Activated CD8-positive, alpha-beta T cell treated with anti-CD3 and anti-CD28 coated beads, Interleukin-2, amount 10 ng/mL, durations not matched to agents 7 days and 5 days (primary cell): ENCODE measurements at regions not wholly inside any gene's neighbourhood (a gene's known extent, or its start where the extent isn't known, plus 50 kb on each side); places are given as distances from the start of the nearest gene placed in this dataset.

Experiments
- ATAC-seq: fragments of 150-1000 bp; cut with Tn5 transposase; one replicate; pipeline ENCODE4 v1.10.0; 2021; ENCODE audit warnings: moderate library complexity
- CTCF ChIA-PET: fragments of 350-600 bp; sonication (Branson Sonifier 250); formaldehyde crosslinking; loops from one replicate; lab custom pipeline; 2021; ENCODE audit warnings: antibody characterized with exemption; lab: Charles Lee
- POLR2A ChIA-PET: fragments of 350-600 bp; sonication (Branson Sonifier 250); formaldehyde crosslinking; loops from one replicate; lab custom pipeline; 2021; ENCODE audit warnings: antibody characterized with exemption; lab: Charles Lee
- DNase-seq: peaks from one replicate; pipeline ENCODE4 v3.0.0-alpha.2; 2020
- H3K27ac Mint-ChIP-seq: one replicate; pipeline ENCODE4 v1.8.0; 2021; ENCODE audit warnings: mild to moderate bottlenecking, mixed read lengths
- H3K27me3 Mint-ChIP-seq: one replicate; pipeline ENCODE4 v1.8.0; 2021; ENCODE audit warnings: low read depth, mixed read lengths
- H3K36me3 Mint-ChIP-seq: one replicate; pipeline ENCODE4 v1.8.0; 2021; ENCODE audit warnings: low read depth, mixed read lengths
- H3K4me1 Mint-ChIP-seq: one replicate; pipeline ENCODE4 v1.8.0; 2021; ENCODE audit warnings: low read depth, mixed read lengths
- H3K4me3 Mint-ChIP-seq: one replicate; pipeline ENCODE4 v1.8.0; 2021; ENCODE audit warnings: mild to moderate bottlenecking, mixed read lengths
- H3K9me3 Mint-ChIP-seq: one replicate; pipeline ENCODE4 v1.8.0; 2022; ENCODE audit warnings: mixed read lengths; ENCODE audit not compliant: insufficient read depth

- Mint-ChIP-seq H3K9me3 (no peaks in the 10 kb centered on the region), H3K4me1 (peaks cover 4% of the 10 kb centered on the region), H3K27me3 (no peaks in the 10 kb centered on the region), H3K27ac (peak overlapping the region; percentile 56), H3K4me3 (no peak overlapping the region), H3K36me3 (no peaks in the 10 kb centered on the region)
- ChIA-PET CTCF (no interaction called here), POLR2A (no interaction called here)
- DNase-seq (no peak), ATAC-seq (no peak)
These were observed 434.1 kb upstream of the FAT3 start for GRCh38 chr11:91790346-91791170.

GRCh38 chr11:91788764-91789163, 435.9 kb upstream of the FAT3 start:
- no peaks in the 10 kb centered on the region for H3K36me3 Mint-ChIP-seq
- peaks cover under 1% of the 10 kb centered on the region for H3K9me3 Mint-ChIP-seq
- no peak overlapping the region for H3K4me3 Mint-ChIP-seq
- POLR2A ChIA-PET, result no interaction called here
- no peaks in the 10 kb centered on the region for H3K27me3 Mint-ChIP-seq
- H3K27ac Mint-ChIP-seq, result no peak overlapping the region
- peaks cover 4% of the 10 kb centered on the region for H3K4me1 Mint-ChIP-seq
- DNase-seq, result no peak
- ATAC-seq, result no peak
- CTCF ChIA-PET, result no interaction called here

- POLR2A ChIA-PET, result no interaction called here
- Mint-ChIP-seq H3K36me3 (no peaks in the 10 kb centered on the region), H3K27me3 (no peaks in the 10 kb centered on the region), H3K27ac (no peak overlapping the region), H3K4me3 (no peak overlapping the region), H3K4me1 (peaks cover 4% of the 10 kb centered on the region), H3K9me3 (peaks cover 5% of the 10 kb centered on the region)
- DNase-seq (no peak), ATAC-seq (no peak)
- CTCF ChIA-PET, result no interaction called here
These were observed 438.5 kb upstream of the FAT3 start for GRCh38 chr11:91786097-91786496.

DNA sequence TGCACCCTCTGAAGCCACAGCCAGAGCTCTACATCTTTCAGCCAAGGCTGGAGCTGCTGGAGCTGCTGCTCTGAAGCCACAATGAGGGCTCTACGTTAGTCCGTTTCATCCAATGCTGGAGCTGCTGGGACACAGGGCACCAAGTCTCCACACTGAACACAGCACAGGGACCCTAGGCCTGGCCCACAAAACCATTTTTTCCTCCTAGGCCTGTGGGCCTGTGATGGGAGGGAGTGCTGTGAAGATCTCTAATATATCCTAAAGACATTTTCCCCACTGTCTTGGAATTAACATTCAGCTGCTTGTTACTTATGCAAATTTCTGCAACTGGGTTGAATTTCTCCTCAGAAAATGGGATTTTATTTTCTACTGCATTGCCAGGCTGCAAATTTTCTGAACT, 441.4 kb upstream of the FAT3 start:
- Mint-ChIP-seq H3K9me3 (peaks cover 5% of the 10 kb centered on the region), H3K36me3 (no peaks in the 10 kb centered on the region), H3K27ac (no peak overlapping the region), H3K4me1 (no peaks in the 10 kb centered on the region), H3K4me3 (no peak overlapping the region), H3K27me3 (no peaks in the 10 kb centered on the region)
- POLR2A ChIA-PET, result no interaction called here
- ATAC-seq (no peak), DNase-seq (no peak)
- CTCF ChIA-PET, result no interaction called here

DNA sequence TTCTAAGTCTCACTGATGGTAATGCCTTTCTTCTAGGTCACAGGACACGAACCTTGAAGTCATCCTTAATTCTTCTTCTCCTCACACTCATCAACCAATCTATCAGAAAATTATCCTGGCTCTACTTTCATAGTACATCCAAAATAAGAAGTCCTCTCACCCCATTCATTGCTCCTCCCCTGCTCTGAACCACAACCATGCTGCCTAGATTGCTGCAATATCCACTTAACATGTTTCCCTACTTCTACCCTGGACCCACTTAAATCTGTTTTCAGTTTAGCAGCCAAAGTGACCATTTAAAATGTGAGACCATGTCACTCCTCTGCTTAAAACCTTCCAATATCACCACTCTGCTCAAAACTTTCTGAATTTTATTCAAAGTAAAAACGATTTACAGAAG, 445.9 kb upstream of the FAT3 start:
- ATAC-seq (no peak), DNase-seq (no peak)
- Mint-ChIP-seq H3K27me3 (no peaks in the 10 kb centered on the region), H3K4me3 (no peak overlapping the region), H3K4me1 (no peaks in the 10 kb centered on the region), H3K27ac (no peak overlapping the region), H3K9me3 (peaks cover 5% of the 10 kb centered on the region), H3K36me3 (no peaks in the 10 kb centered on the region)
- POLR2A ChIA-PET, result no interaction called here
- CTCF ChIA-PET, result no interaction called here

DNA sequence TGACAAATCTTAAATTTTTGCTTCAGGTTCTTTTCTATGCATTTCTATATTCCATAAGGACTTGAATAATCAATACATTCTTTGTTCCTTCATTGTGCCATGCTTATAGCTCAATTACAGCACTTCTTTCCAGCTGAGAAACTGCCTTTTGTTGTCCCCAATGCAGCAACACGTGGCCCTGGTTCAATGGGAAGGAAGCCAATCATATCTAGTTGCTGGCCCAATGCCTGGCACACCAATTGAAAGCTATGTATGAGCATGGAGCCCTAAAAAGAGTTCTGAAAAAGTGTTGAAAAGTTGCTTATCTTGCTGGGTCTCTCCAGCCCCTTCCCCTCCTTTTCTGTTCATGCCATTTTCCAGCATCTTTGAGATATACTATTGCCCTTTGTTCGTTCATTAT, 448.0 kb upstream of the FAT3 start:
- no peak overlapping the region for H3K4me3 Mint-ChIP-seq
- CTCF ChIA-PET, result no interaction called here
- ATAC-seq, result no peak

GRCh38 chr11:91773090-91773489, 451.5 kb upstream of the FAT3 start:
- CTCF ChIA-PET, result no interaction called here
- H3K36me3 Mint-ChIP-seq, result no peaks in the 10 kb centered on the region
- no peaks in the 10 kb centered on the region for H3K9me3 Mint-ChIP-seq
- POLR2A ChIA-PET, result no interaction called here
- no peaks in the 10 kb centered on the region for H3K27me3 Mint-ChIP-seq
- H3K4me3 Mint-ChIP-seq, result no peak overlapping the region
- H3K4me1 Mint-ChIP-seq, result no peaks in the 10 kb centered on the region
- DNase-seq, result no peak
- no peak overlapping the region for H3K27ac Mint-ChIP-seq
- ATAC-seq, result no peak

More for the DNA sequence above, 448.0 kb upstream of the FAT3 start:
- Mint-ChIP-seq H3K27me3 (no peaks in the 10 kb centered on the region), H3K9me3 (no peaks in the 10 kb centered on the region), H3K4me1 (no peaks in the 10 kb centered on the region), H3K36me3 (no peaks in the 10 kb centered on the region), H3K27ac (no peak overlapping the region)
- DNase-seq, result no peak
- POLR2A ChIA-PET, result no interaction called here

- H3K27ac Mint-ChIP-seq, result no peak overlapping the region
- H3K4me3 Mint-ChIP-seq, result no peak overlapping the region
- no peaks in the 10 kb centered on the region for H3K27me3 Mint-ChIP-seq
- no peaks in the 10 kb centered on the region for H3K9me3 Mint-ChIP-seq
- POLR2A ChIA-PET, result no interaction called here
- no peaks in the 10 kb centered on the region for H3K36me3 Mint-ChIP-seq
- DNase-seq (no peak), ATAC-seq (no peak)
- no peaks in the 10 kb centered on the region for H3K4me1 Mint-ChIP-seq
- CTCF ChIA-PET, result no interaction called here
These were observed 452.7 kb upstream of the FAT3 start for GRCh38 chr11:91771961-91772360.

DNA sequence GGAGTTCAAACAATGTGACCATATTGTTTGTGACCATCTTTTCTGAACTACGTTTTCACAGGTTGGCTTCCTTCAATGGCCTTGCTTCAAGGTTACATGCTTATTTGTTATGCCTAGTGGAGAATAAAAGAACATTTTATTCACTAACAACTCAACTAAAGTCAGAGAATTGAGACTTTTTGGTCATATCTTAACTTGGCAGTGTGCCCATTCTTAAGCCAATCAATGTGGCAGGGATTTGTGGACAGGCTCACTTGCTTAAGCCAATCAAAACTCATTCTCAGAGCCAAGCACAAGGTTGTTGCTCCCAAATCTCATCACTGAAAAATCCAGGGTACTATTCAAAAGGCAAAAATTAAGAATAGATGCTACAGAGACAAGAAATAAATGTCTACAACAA, 455.8 kb upstream of the FAT3 start:
- H3K36me3 Mint-ChIP-seq, result no peaks in the 10 kb centered on the region
- ATAC-seq (no peak), DNase-seq (no peak)
- ChIA-PET CTCF (no interaction called here), POLR2A (no interaction called here)
- no peaks in the 10 kb centered on the region for H3K4me1 Mint-ChIP-seq
- H3K4me3 Mint-ChIP-seq, result no peak overlapping the region
- no peaks in the 10 kb centered on the region for H3K9me3 Mint-ChIP-seq
- H3K27ac Mint-ChIP-seq, result no peak overlapping the region
- H3K27me3 Mint-ChIP-seq, result no peaks in the 10 kb centered on the region

DNA sequence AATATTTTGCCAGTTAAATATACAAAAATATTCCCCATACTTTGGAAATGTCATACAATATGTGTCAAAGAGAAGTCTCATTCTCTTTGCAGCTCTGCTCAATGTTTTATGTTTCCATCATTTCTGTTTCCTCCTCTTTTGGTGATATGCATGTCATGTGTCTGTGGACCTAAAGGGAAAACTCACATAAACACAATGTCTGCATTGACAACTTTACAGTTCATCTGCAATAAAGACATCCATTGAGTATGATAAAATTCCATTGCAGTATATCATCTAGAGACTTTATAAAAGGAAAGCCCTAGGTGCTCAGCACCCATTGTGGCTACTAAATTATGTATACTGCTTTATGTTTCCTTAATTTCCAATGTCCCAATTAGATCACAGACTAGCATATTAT, 461.3 kb upstream of the FAT3 start:
- H3K4me1 Mint-ChIP-seq, result no peaks in the 10 kb centered on the region
- no peak overlapping the region for H3K27ac Mint-ChIP-seq
- ATAC-seq (no peak), DNase-seq (no peak)
- ChIA-PET POLR2A (no interaction called here), CTCF (no interaction called here)
- no peaks in the 10 kb centered on the region for H3K36me3 Mint-ChIP-seq
- H3K4me3 Mint-ChIP-seq, result no peak overlapping the region
- H3K27me3 Mint-ChIP-seq, result no peaks in the 10 kb centered on the region
- H3K9me3 Mint-ChIP-seq, result peaks cover 5% of the 10 kb centered on the region

DNA sequence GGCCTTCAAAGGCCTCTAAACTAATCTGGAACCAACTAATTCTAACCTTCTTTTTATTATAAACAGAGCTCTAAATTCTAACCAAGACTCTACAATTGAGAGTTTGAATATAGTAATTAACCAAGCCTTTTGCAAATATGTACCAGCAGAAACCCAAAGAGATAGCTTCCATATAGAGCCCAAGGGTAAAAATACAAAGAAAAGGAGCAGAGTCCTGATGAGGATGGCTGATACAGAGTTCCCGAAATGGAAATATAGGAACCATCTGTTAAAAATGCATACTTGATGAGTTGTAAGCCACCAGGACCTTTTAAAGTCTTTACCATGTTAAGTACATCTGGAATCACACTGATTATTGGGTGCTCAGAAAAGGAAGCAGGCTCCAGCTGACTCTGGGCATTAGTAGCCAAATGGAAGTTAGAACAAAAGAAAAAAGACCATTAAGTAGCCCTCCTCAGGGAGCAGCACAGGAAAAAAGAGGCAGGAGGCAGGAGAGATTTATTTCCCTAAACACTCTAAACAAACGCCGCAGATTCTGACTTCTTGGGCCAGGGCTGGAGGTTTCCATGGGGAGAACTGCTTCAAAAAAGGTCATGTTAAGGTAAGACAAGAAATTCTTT, 463.1 kb upstream of the FAT3 start:
- Mint-ChIP-seq H3K36me3 (no peaks in the 10 kb centered on the region), H3K4me1 (no peaks in the 10 kb centered on the region), H3K9me3 (peaks cover 6% of the 10 kb centered on the region), H3K27ac (no peak overlapping the region), H3K4me3 (no peak overlapping the region), H3K27me3 (no peaks in the 10 kb centered on the region)
- CTCF ChIA-PET, result no interaction called here
- ATAC-seq (no peak), DNase-seq (no peak)
- POLR2A ChIA-PET, result no interaction called here

- Mint-ChIP-seq H3K9me3 (peaks cover 14% of the 10 kb centered on the region), H3K36me3 (no peaks in the 10 kb centered on the region), H3K4me1 (no peaks in the 10 kb centered on the region), H3K4me3 (no peak overlapping the region), H3K27me3 (no peaks in the 10 kb centered on the region), H3K27ac (no peak overlapping the region)
- CTCF ChIA-PET, result no interaction called here
- POLR2A ChIA-PET, result no interaction called here
- DNase-seq (no peak), ATAC-seq (no peak)
These were observed 467.7 kb upstream of the FAT3 start for GRCh38 chr11:91756829-91757480.
